ENCODE measurements at regions not wholly inside any gene's neighbourhood (a gene's known extent, or its start where the extent isn't known, plus 50 kb on each side); places are given as distances from the start of the nearest gene placed in this dataset.
"Not testable (repeated sequence)": the region's sequence is repeated elsewhere in the genome, so short reads cannot be mapped to it uniquely, and the experiment has no call there.

DNA sequence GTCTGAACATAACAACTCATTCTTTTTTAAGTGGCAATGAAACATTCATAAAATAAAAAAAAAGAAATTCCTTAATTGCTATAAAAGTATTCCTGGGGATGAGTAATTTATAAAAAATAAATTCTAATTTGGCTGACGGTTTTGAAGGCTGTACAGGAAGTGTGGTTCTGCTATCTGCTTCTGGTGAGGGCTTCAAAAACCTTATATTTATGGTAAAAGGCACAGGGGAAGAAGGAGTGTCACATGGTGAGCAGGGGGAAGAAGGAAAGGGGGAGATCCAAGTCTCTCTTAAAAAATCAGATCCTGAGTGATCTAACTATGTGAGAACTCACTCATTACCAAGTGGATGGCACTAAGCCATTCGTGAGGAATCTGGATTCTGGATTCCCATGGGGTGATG, 539.0 kb downstream of the GOLGA6L6 start:
- DNase-seq (ENCODE audit: low spot score): not testable (repeated sequence)

- not testable (repeated sequence) for DNase-seq (ENCODE audit: low spot score)
These were observed 544.9 kb downstream of the GOLGA6L6 start for GRCh38 chr15:19996574-19997194.

GRCh38 chr15:19995296-19995695, 546.3 kb downstream of the GOLGA6L6 start:
- DNase-seq (ENCODE audit: low spot score): not testable (repeated sequence)

DNA sequence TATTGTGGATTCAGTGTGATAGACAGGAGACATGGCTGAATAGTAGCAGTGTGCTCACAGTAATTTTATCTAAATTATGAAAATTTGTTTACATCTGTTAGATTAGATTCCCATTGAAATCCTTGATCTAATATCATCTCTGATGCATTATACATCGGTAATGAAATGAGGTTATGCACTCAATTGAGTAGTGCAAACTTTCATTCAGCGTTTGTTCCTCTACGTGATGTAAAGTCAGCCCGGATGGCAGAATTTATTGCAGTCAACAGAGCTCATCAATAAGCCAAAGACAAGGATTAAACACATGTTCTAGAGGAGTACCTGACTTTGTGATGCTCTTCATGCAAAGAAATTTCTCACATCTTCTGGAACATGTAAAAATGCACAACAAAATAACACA, 549.2 kb downstream of the GOLGA6L6 start:
- no peak for DNase-seq (ENCODE audit: low spot score)

DNA sequence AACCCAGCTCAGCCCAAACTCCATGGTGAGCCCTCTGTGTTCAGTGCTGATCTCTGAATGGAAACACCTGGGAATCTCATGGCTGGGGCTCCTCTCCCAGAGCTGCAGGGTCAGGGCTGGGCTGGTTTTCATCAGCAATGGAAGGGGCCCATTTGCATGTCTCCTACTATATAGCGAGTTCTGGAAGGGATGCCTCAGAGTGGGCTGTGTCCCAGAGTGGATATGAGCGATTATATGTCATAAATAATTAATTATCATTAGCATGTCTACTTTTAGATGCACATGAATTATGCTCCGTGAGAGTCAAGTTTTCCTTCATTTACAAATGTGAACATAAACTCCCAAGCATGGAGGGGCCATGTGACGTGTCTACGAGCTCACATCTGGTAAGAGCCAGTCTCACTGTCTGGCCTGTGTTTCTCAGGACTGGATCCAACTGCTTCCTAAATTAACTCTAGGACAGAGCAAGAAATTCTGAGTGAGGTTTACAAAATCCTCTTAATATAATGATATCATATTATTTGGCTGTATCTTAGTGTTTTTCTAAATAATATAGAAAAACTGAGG, 553.4 kb downstream of the GOLGA6L6 start:
- no peak for DNase-seq (ENCODE audit: low spot score)

DNA sequence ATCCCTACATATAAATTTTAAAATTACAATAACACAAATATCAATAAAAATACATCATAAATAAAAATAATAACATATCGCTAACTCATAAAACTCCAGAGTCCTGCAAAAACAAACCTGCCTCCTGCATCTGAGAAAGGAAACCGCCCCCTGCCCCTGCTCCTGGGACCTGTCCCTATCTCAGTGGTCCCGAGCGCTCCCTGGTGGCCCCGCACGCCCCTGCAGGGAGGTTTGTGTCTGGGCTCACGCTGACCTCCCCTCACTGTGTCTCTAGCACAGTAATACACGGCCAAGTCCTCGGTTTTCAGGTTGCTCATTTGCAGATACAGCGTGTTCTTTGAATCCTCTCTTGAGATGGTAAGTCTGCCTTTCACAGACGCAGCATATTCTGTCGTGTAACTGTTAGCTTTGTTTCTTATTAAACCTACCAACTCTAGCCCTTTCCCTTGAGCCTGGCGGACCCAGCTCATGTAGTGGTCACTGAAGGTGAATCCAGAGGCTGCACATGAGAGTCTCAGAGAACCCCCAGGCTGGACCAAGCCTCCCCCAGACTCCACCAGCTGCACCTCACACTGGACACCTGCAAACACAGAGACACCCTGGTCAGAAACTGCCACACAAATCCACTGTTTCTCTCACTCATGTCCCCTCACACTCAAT, 554.1 kb downstream of the GOLGA6L6 start:
- peak; percentile 12 for DNase-seq (ENCODE audit: low spot score)

DNA sequence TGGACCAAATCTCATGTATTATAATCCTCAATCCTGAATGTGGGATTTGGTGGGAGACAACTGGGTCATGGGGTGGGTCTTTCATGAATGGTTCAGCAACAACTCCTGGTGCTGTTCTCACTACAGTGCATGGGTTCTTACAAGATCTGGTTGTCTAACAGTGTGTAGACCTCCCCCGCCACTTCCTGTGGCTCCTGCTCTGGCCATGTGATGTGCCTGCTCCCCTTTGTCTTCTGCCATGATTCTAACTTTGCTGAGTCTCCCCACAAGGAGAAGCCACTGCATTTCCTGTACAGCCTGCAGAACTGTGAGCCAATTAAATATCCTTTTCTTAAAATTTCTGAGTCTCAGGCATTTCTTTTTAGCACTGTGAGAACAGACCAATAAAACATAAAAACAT, 557.5 kb downstream of the GOLGA6L6 start:
- DNase-seq (ENCODE audit: low spot score): no peak

- DNase-seq (ENCODE audit: low spot score): no peak
These were observed 566.6 kb downstream of the GOLGA6L6 start for GRCh38 chr15:19974998-19975397.

DNA sequence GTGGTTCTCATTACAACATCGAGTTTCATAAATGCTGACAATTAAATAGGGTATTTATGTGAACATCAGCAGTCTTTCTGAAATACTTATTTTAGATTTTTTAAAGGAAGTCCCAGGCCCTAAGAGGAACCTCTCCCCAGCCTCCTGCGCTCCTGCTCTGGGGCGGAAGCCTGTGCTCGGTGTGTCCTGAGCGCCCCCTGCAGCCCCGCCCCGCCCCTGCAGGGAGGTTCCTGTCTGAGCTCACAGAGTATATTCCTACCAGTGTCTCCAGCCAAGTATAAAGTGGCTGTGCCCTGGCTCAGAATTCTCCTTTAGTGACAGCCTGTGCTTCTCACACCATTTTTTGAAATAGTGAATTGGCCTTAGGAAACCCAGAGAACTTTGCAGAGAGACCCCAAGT, 567.9 kb downstream of the GOLGA6L6 start:
- no peak for DNase-seq (ENCODE audit: low spot score)

DNA sequence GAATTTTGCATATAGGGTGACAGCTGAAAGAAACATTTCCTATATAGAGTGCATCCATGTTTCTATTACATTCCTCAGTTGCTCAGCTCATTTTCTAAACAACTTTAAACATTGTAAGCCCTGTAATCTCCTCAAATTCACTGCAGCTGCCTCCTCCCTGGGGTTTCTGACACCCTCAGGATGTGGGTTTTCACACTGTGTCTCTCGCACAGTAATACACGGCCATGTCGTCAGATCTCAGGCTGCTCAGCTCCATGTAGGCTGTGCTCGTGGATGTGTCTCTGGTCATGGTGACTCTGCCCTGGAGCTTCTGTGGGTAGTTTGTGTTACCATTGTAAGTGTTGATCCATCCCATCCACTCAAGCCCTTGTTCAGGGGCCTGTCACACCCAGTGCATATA, 569.0 kb downstream of the GOLGA6L6 start:
- DNase-seq (ENCODE audit: low spot score): not testable (repeated sequence)

DNA sequence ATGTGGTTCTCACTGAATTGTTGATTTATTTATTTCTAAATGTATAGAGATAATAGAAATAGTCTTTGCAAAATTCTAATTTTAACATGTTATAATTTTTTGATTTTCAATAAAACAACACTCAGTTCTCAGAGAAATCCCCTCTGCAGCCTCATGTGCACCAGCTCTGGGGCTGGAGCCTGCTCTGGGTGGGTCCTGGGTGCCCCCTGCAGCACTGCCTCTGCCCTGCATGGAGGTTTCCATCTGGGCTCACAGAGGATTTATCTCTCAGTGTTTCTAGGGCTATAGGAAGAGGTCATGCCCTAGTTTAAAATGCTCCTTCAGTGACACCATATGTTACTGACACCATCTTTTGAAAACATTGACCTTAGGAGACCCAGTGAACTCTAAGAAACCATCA, 576.0 kb downstream of the GOLGA6L6 start:
- DNase-seq (ENCODE audit: low spot score): not testable (repeated sequence)

GRCh38 chr15:19964480-19964879, 577.1 kb downstream of the GOLGA6L6 start:
- not testable (repeated sequence) for DNase-seq (ENCODE audit: low spot score)

GRCh38 chr15:19956124-19956796, 585.3 kb downstream of the GOLGA6L6 start:
- no peak for DNase-seq (ENCODE audit: low spot score)

GRCh38 chr15:19944261-19944888, 597.2 kb downstream of the GOLGA6L6 start:
- no peak for DNase-seq (ENCODE audit: low spot score)

DNA sequence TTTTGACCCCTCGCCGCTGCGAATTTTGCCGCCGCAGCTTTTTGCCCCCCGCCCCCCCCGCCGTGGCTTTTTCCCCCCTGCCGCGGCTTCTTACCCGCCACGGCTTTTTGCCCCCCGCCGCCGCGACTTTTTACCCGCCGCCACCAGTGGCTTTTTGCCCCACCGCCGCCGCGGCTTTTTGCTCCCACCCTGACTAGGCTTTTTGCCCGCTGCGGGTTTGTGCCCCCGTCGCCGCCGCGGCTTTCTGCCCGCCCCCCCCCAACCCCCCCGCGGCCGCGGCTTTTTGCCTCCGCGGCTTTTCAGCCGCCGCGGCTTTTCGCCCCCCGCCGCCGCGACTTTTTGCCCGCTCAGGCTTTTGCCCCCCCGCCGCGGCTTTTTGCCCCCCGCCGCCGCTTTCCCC, 598.1 kb downstream of the GOLGA6L6 start:
- DNase-seq (ENCODE audit: low spot score): no peak

GRCh38 chr15:19903281-19903680, 638.3 kb downstream of the GOLGA6L6 start:
- not testable (repeated sequence) for DNase-seq (ENCODE audit: low spot score)

DNA sequence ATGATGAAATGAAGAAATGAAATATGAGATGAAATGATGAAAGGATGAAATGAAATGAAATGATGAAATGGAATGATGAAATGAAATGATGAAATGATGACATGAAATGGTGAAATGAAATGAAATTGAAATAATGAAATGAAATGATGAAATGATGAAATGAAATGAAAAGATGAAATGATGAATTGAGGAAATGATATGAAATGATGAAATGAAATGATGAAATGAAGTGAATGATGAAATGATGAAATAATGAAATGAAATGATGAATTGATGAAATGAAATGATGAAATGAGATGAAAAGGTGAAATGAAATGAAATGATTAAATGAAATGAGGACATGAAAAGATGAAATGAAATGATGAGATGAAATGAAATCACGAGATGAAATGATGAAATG, 639.2 kb downstream of the GOLGA6L6 start:
- DNase-seq (ENCODE audit: low spot score): not testable (repeated sequence)

GRCh38 chr15:19901414-19901813, 640.2 kb downstream of the GOLGA6L6 start:
- DNase-seq (ENCODE audit: low spot score): not testable (repeated sequence)

DNA sequence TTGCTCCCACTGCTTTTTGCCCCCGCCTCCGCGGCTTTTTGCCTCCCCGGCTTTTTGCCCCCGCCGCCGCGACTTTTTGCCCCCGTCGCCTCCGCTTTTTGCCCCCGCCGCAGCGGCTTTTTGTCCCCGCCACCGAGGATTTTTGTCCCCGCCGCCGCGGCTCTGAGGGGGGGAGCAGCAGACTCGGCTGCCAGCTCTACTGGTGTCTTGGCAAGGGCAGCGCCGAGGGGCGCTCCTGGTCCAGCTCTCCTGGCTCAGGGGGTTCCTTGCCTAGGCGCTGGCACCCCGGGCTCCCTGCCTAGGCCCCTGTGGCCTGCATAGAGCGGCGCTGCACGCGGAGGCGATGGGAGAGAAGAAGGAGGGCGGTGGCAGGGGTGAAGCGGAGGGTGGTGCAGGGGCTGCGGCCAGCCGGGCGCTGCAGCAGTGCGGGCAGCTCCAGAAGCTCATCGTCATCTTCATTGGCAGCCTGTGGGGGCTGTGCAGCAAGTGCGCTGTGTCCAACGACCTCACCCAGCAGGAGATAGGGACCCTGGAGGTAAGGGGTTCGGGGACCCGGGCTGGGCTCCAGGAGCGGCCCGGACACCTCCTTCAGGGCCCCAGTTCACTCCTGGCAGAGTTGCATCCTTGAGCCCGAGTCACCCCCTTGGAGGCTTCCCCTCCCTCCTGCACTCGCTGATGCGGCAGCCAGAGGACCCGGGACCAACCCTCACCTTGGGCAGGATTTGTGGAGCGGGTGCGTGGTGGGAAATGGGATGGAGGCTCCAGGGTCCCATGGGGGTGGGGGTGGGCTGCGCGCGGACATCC, 642.4 kb downstream of the GOLGA6L6 start:
- no peak for DNase-seq (ENCODE audit: low spot score)

DNA sequence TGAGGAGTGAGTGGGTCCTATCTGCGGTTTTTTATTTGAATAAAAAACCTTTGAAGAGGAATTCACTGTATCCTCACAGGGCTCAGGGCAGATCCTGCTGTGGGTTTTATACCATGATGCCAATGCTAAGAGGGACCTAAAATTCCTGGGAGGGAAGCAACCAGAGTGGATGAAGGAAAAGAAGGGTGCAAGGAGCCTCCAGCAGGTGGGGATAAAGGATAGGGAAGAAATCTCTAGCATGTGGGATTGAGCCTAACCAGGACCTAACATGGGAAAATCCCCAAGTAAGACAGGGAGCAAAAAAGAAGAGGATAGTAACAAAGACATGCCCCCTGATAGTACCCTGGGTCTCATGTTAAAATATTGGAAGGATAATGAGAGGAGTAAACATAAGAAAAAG, 652.8 kb downstream of the GOLGA6L6 start:
- DNase-seq (ENCODE audit: low spot score): not testable (repeated sequence)

GRCh38 chr15:19844061-19844460, 697.5 kb downstream of the GOLGA6L6 start:
- not testable (repeated sequence) for DNase-seq (ENCODE audit: low spot score)

All from HuH-7 (cell line).